Kidney glomerular epithelial cell (primary cell): ENCODE measurements at regions not wholly inside any gene's neighbourhood (a gene's known extent, or its start where the extent isn't known, plus 50 kb on each side); places are given as distances from the start of the nearest gene placed in this dataset.

ENCODE experiments used
- DNase-seq: peaks from one replicate; lab custom pipeline; 2025; lab: John Stamatoyannopoulos, UW

DNA sequence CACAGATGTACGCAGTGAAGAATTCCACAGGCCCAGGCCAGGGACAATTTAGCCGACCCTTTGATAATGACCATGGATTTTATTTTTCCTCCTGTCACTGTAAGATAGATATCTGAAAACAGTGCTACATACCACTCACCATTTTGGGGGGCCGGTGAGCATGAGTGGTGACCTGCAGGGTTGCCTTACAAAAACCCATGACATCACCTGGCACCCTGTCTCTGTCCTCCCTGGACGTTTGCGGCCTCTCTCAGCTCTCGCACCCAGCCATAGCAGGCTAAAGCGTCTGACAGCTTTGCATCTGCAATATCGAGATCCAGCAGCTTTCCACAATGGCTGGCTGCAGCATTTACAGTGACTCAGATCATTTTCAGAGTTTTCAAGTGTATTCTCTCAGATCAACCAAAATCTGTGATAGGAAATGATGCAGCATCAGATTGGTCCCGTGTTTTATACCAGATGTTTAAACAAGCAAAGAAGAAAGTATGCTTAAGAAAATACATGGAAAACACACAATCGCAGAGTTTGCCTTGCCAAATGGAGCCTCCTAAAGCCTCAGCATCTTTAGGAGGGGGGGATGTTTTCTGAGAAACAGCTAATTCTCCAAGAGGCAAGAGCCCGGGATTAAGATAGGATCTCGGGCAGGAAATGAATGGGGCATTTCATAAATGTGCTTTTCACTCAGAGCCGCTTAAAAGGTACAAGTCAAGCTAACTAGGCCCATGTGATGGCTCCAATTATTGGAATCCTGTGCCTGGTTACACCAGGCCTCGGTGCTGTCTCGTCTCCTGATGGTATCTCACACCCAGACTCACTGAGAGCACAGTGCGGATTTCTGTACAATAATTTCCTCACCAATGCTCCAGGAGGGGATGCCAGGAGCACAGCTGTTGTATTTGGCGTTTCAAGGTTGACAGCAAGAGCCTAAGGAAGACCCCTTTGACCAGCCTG, 257.3 kb downstream of the XXYLT1 start:
- no peak for DNase-seq

DNA sequence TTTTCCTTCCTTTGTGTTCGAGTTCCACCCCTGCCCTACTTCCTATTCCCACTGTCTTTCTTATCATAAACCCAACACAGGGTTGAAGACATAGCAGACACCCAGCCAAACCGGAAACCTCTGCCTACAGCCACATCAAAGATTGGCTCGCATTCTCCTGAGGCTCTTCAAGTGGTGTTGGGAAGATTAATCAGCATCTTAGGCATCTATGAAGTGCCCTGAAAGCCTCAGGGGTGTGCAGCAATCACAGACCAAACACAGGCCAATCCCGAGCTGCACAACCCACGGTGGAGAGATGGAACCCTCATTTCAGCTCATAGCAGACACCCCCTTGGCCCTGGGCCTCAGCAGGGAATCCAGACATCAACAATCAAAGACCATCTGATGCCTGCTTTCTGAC, 255.9 kb downstream of the XXYLT1 start:
- DNase-seq = no peak

DNA sequence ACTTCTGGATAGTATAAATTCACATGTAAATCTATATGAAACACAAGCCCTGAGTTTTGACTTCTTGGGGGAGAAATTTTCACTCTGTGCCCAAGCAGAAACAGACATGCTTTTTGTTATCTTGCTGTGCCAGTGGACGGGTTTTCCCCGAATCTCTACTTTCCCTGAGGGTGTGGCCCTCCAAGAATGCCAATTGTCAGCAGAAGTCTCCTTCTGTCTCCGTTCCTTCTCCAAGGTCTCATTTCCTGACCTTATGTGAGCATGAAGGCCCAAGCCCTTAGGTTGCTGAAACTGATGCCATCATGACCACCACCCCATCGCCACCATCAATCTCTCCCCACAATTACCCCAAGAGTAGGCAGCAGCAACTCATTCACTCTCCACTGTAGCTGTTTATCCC, 253.8 kb downstream of the XXYLT1 start:
- no peak for DNase-seq
